ENCODE measurements at regions not wholly inside any gene's neighbourhood (a gene's known extent, or its start where the extent isn't known, plus 50 kb on each side); places are given as distances from the start of the nearest gene placed in this dataset.

DNA sequence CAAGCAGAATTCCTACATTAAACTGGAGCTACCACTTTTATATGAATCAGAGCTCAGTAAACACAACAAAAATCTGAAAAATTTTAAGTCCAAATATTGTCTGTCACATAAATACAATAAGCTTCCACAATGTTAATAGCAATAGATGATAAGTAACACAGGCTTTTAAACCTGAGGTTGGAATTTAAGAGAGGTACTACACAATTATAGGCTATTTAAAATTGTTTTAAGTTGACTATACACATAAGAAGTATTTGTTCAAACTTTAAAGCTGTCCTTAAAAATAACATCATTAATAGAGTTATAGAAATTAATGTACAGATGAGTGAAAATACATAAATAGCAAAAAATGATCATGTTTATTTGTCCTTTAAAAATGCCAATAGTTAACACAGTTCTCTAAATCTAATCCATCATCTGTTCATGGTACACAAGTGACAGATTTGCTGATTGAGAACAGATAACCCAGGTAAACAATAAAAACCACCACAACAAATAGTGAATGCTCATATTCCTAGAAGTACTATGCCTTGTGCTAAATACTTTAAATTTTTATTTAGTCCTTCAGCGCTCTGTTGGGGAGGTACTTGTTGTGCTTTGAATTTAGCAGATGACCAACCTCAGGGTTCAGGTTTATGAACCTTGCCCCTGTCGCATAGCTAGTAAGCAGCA, 382.3 kb upstream of the ID4 start:
- no peak for DNase-seq (ENCODE audit: low spot score)

DNA sequence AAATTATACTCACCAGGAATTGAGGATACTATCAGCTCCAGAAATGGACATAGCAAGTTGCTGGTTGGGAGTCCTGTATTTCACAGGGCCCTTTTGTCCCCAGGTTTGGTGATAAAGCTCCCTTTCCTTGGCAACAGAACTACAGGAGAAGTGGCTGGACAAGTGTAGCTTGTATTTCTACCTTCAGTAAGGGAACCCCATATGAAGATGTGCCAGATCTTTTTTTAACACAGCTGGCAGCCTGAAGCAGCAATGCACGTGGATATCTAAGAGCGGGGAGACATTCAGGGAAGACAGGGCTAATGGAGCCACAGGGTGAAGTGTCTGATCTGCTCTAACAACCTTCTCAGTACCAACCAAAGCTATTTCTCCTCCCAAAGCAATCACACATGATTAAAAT, 373.9 kb upstream of the ID4 start:
- no peak for DNase-seq (ENCODE audit: low spot score)

DNA sequence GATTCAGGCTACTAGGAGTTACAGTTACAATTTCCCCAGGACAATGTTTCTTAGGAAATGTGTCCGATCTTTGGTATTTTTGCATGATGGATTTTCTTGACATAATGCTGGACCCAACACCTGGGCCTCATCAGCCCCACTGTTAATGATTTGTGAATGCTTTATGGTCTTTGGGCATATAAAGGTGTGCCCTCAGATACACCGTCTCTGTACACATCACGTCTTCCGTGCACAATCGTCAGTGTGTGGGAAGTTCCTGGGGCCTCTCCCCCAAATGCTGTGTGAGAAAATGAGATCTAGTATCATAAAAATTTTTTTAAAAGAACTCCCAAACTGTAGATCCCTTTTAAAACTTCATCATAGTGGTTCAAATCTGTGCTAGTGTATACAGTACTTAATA, 373.2 kb upstream of the ID4 start:
- DNase-seq (ENCODE audit: low spot score) = no peak

DNA sequence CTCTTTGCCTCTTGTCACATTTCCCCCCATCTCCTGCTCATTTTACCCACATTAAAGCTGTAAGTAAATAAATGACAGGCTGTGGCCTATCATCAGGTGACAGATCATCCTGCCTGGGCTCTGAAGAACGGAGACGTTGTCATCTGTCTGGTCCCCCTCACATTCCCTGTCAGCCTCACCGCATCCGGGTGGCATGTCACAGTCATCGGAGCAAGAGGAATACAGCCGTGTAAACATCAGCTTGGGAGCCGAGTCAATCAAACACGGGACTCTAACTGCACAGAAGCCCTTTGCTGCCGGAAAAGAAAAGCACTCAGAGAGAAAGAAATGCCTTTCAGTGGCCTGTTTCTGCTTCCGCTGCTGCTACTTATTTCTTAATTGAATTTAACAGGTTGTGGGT, 371.9 kb upstream of the ID4 start:
- no peak for DNase-seq (ENCODE audit: low spot score)

DNA sequence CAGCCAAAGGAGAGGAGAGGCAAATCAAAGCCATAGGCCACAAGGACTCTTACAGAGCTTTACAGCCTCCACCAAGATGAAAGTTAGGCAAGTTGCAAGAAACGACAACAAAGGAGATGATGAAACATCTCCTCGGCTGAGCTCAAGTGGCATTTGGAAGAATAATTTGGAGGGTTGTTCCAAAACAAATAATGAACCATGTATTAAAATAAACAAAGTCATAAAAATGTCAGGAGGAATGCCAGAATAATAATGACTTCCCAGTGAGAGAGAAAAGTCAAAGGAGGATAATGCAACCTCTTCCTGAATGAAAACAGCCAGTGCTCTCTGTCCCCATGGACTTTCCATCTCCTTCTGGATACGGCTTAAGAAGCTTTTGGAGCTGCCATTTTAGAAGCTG, 371.4 kb upstream of the ID4 start:
- DNase-seq (ENCODE audit: low spot score) = peak; percentile 40

DNA sequence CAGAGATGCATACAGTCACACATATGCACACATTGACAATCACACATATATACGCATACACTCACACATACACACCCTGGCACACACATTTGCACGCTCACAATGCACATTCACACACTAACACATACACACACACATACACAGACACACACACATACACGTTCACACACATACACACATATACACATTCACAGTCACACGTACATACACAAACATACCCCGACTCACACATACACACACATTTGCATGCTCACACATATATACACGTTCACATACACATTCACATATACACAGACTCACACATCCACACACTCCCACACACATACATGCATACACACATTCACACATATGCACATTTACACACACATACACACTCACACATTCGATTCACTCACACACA, 366.8 kb upstream of the ID4 start:
- no peak for DNase-seq (ENCODE audit: low spot score)

DNA sequence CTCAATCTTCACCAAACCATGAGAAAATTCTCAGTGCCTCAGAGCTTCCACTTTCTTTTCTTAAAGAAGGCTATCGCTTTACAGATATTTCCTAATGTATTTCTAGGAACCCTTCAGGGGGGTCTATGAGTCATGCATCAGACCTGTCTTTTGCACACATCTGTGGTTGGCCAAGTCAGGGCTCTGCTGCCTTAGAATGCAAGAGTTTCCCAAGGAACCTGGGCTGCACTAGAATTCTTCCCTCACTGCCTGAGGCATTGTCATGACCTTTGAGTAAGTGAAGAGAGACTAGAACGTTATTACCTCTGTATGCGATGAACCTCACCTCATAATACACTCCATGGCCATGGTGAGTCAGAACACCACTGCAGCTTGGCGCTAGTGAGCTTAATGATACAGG, 365.0 kb upstream of the ID4 start:
- no peak for DNase-seq (ENCODE audit: low spot score)

DNA sequence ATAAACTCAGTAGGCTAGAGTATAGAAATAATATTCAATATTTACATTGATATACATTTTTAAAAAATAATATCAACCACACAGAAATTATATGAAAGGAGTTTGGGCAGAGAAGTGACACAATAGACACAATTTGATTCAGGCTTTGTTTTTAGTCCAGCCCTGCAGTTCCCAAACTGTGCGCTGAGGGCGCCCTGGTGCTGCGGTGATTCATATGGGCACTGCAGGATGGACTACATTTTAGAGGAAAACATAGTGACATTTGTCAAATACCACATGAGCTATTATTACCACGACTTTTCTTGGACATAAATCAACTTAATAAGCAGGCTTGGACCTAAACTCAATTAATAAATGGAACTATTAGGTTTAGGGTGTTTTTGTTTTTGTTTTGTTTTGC, 364.3 kb upstream of the ID4 start:
- DNase-seq (ENCODE audit: low spot score) = no peak

DNA sequence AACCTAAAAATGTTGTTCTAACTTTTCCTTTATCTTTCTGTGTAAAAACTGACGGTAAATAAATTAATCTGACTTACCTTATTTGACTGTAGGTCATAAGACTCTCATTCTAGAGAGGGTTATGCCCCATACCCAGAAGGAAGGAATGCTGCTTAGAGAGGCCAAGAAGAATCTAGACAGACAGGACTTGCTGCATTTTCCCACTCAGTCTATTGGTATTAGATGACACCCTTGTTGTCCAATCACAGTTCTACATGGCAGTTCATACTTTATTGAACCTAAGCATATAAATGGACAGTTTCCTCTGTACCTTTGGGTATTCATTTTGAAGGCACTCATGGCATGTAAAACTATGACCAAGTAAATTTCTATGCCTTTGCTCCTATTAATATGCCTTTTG, 359.6 kb upstream of the ID4 start:
- no peak for DNase-seq (ENCODE audit: low spot score)

DNA sequence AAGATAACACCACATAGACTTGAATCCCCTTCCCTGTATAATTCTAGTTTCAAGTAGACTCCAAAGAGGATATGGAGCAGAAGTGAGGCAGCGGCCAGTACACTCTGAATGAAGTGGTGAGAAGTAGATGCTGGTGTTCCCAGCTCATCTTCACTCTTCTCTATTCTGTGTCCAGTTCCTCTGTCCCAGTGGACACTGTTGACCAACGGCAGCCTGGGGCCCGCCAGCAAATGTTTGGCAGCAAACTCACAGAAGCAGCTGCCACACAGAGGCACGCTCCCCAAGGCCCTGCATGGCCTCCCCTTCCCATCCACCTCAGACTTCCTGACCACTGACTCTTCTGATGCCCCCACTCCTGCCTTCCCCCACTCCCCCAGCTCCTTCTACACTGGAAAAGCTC, 358.9 kb upstream of the ID4 start:
- DNase-seq (ENCODE audit: low spot score) = no peak

DNA sequence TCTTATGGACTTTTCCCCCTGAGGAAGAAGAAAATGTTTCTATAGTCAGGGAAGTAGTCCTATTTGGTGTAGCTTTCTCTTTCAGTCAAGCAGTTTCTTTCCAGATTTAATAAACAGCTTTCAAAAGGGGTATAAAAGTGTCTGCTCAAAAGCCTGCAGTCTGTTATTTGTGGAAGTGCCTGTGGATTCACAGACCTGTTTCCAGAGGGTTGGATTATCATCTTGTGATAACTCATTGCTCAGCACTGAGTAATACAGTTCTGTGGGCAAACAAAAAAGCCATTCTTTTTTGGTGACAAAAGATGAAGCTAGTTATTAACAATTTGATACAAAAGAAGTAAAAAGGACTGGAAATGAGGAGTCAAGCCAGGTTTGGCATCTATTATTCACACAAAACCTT, 358.2 kb upstream of the ID4 start:
- peak; percentile 31 for DNase-seq (ENCODE audit: low spot score)

DNA sequence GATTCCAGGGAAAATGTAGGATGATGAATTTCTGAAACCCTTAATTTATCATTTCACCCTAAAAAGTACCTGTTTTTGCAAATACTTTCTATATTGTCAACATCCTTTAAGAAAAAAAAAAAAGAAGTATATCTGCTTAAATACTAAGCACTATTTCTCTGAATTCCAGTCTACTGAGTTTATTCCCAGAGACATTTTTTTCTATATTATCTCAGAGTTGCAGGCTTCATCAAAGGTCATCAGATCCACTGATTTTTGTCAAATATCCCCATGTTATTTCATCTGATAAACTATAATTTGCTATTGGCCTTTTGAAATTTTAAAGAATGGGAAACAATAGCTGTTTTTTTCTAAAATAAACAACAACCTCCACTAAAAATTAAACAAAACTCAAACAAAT, 357.6 kb upstream of the ID4 start:
- no peak for DNase-seq (ENCODE audit: low spot score)

DNA sequence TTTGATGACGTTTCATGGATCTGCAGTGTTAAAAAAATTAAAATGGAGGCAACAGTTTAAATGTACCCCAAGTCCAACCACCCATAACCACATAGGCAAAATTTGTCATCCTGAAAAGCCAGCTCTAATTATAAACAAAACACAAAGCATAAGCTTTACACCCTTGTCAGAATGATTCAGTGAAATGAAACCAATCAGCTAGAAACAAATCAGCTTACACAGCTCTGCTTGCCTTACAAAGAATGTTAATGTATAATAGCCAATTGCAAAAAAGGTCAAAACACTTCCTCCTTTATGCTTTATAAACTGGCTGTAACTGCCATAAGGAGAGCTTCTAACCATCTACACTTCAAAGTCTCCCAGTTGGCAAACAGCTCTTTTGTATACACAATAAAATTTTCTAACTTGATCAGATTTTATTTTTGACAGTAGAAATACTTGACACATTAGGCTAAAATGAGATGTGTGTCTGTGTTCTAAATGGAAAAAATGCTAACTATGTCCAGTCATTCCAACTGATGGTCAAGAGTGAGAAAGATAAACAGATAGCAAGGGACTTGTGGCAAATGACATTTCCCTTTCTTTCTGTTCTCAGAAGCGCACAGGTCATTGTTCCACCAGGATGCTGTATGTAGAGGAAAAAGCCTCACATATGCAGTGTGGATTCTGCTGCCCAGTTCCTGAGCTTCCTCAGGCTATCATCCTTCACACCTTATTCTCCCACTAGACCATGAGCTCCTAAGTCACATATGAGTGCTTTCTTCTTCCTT, 344.3 kb upstream of the ID4 start:
- no peak for DNase-seq (ENCODE audit: low spot score)

DNA sequence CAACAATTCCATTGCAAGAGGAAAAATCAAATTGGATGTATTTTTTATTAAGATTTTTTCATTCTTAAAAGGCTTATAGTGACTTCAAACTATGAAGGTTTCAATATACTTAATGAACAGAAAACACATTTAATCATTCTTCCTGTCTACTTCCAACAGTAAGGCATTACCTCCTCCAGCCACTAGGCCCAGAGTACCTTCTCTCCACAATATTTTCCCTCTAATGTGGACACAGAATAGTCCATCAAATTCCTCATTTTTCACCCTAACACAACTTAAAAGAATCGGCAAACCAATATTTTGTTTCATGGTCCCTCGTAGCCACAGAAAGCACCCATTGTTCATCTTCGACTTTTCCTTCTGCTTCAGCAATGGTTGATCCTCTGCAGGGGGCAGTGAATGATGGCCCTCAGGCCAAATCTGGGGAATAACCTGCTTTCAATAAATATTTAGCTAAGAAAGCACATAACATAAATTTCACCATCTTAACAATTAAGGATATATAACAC, 335.4 kb upstream of the ID4 start:
- DNase-seq (ENCODE audit: low spot score) = no peak

DNA sequence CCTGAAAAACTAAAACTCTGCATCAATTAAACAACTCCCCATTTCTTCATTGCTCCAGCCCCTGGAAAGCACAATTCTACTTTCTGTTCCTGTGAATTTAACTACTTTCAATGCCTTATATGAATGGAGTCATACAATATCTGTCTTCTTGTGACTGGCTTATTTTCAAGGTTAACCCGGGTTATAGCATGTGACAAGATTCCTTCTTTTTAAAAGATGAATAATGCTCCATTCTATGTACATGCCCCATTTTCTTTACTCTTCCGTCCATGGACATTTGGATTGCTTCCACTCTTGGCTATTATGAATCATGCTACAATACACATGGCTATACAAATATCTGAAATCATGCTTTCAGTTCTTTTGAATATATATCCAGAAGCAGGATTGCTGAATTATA, 334.9 kb upstream of the ID4 start:
- no peak for DNase-seq (ENCODE audit: low spot score)

DNA sequence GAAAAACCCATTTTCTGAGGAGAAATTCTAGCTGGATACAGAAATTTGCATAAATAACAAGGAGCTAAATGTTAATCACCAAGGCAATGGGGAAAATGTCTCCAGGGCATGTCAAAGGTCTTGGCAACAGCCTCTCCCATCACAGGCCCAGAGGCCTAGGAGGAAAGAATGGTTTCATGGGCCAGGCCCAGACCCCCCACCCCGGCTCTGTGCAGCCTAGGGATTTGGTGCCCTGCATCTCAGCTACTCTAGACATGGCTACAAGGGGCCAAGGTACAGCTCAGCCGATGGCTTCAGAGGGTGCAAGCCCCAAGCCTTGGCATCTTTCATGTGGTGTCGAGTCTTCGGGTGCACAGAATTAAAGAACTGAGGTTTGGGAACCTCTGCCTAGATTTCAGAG, 321.2 kb upstream of the ID4 start:
- DNase-seq (ENCODE audit: low spot score) = no peak

DNA sequence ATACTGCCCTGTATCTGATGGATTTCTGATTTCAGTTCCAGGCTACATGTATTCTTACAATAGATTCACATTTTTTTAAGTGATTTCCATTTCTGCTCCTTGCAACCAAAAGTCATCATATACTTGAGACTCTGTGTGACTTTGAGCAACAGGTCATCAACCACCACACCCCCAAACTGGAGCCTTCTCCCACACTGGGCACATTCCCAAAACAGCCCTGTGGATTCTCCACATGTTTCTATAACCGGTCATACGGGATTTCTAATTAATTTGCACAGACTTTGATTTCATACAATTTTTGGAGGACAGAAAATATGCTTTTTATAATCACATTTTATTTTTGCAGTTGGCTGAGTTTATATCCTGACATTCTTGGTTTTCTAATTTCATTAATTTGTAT, 317.2 kb upstream of the ID4 start:
- no peak for DNase-seq (ENCODE audit: low spot score)

DNA sequence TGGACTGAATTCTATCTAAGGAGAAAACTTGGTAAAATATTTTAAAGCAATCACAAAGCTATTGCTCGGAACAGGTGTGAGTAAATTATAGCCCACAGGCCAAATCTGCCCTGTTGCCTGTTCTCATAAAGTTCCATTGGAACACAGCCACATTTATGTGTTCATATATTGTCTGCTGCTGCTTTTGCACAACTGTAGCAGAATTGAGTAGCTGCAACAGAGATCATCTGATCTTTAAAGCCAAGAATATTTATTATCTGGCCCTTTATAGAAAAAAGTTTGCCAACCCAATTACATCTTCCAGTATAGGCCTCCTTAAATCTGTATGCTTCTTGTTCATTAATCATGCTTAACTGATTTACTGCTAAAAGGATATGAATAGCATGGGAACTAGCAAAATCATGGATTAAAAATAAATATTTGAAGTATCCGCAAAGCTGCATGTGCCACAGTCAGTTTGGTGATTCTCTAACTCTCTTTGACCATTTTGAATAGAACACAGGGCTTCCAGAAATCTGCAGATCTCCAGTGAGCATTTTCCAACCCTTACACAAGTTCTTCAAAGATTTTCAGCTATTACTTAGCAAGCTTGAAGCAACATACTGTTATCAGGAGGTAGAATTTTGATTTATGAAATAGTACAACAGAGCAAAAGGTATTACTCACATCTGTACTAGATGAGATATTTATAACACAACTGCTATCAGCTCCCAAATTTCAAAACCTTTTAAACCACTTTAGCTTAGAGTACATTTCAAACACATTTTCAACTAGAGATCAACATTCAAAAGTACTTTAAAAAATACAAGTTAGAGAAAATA, 312.6 kb upstream of the ID4 start:
- DNase-seq (ENCODE audit: low spot score) = no peak

DNA sequence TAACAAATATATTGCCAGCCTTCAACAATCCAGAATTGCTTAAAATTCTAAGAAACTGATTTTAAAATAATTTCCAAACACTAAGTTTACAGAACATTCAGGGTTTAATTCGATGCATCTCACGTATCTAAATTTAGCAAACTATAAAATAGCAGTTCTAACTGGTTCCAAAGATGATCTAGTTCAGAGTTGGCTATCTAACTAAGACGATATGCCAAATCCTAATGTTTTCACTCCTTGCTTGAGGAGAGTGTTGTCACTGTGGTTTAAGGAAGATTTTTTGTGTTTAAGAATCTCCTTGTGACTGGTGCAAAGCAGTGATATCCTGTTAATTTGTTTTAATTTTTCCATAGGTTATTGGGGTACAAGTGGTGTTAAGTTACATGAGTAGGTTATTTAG, 311.5 kb upstream of the ID4 start:
- no peak for DNase-seq (ENCODE audit: low spot score)

DNA sequence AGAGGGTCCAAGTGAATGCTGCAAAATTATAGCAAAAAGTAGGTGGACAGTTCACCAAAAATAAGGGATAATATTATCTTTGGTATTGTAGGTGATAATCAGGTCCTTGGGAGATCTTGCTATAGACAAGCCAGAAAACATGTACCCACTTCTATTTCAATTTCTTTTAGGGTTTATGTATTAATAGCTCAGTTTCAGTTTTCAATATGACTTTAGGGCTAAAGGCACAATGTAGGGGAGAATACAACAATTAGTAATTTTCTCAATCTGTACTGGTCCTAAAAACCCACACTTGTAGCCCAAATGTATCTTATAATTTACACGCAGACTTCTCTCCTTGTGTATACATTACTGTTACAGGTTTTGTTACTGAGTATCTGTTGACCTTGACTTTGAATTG, 307.0 kb upstream of the ID4 start:
- DNase-seq (ENCODE audit: low spot score) = no peak

DNA sequence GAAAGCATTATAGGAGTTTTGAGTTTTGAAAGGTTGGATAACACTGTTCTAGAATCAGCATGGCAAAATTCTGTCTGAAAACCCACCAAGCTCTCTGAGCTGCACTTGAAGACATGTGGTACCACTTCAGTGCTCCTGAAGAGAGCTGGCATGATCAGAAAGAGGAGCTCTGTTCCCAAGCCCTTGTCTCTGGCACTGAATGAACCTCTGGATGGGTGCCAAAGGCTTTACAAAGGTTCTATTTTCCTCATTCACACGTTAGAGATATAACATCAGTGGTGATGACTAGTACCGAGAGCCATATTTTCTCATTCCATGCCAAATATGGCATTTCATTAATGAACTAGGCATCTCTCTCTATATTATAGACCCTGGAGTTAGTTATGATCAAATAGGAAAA, 301.8 kb upstream of the ID4 start:
- no peak for DNase-seq (ENCODE audit: low spot score)

DNA sequence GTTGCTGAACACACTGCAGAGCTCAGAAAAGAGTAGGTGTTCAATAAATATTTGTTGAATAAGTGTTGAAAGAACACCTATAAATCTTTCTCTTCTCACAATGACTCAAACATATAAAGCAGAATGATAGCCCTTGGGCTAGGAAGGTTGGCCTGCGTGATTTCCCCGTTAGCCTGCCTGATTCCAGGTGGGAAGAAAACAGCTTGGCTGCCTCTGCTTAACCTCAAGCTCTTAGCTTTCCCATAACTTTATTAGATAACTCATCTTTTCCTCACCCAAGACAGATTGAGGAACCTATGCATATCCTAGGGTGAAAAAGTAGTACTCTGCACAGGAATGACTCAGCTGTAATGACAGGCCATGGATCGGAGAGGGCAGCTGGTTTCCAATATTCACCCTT, 300.3 kb upstream of the ID4 start:
- no peak for DNase-seq (ENCODE audit: low spot score)

DNA sequence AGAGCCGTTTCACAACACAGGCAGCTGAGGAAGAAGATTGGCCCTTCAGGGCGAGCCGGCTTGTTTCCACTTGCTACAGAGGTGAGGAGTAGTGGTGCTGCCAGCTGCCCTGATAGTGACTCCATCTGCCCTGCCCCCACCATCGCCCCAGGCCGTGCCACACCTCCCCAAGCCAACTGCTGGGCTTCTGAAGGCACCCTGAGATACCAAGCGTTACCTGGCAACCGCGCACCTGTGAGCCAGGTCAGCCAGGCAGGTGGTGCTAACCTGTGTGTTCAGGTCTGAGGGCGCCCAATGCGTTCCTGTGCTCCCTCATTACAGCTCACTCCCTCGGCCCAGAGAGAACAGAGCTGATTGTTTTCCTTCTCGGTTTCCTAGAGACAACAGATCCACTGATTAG, 299.1 kb upstream of the ID4 start:
- DNase-seq (ENCODE audit: low spot score) = no peak

All from GM03348 (cell line).